ENCODE measurements at regions not wholly inside any gene's neighbourhood (a gene's known extent, or its start where the extent isn't known, plus 50 kb on each side); places are given as distances from the start of the nearest gene placed in this dataset.
A peak's percentile ranks its signal among the peaks of the same experiment; 100 is the strongest.
"Not testable (repeated sequence)": the region's sequence is repeated elsewhere in the genome, so short reads cannot be mapped to it uniquely, and the experiment has no call there.

DNA sequence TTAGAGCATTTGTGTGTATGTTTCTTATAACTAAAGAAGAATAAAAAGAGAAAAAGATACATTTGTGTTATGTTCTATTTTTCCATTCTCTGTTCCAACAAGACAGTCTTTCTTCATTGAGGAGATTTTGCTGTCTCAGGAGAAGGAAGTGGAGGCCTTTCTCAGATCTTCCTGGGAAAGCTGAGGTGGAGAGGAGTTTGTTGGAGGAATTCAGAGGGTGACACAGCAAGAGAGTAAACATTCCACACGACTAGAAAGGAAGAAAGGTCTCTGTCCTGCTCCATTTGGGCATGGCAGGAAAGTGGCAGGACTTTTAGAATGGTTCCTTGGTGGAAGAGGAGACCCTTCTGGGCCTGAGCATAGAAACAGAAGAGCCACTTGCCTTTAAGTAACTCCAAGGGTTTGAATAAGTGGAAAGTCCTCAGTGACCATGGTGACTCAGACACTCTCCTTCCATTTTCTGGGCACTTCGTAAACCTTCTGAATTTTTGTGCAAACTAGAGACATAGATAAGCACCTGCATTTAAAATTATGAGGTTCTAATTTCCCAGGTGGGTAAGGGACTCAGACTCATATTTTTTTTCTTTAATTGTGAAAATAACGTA, 52.3 kb upstream of the COL5A2 start:
- DNase-seq (ENCODE audit: low spot score), result peak; percentile 20

DNA sequence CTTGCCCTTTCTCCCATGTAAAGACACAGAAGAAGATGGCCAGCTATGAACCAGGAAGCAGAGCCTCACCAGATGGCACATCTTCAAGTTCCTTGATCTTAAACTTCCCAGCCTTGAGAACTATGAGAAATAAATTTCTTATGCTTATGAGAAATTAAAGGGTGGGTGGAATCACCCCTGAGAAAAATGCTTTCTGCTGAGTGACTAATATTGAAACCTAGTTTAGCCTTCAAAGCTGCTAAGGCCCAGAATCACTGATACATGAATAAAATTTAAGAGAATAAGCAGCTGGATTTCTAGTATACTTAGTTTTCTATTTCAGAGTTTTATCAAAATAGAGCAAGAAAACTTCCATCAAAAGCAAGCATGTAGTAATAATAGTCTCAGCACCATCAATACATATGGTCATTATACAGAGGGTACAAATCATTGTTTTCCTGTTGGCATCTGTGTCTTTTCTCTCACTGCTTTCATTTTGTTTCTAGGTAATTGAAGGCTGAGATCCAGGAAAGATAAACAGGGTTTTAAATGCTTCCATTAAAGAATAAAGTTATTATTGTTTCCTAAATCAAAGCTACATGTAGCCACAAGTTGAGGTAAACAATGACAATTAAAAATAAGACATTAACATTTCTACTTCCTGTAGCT, 53.3 kb upstream of the COL5A2 start:
- no peak for DNase-seq (ENCODE audit: low spot score)

DNA sequence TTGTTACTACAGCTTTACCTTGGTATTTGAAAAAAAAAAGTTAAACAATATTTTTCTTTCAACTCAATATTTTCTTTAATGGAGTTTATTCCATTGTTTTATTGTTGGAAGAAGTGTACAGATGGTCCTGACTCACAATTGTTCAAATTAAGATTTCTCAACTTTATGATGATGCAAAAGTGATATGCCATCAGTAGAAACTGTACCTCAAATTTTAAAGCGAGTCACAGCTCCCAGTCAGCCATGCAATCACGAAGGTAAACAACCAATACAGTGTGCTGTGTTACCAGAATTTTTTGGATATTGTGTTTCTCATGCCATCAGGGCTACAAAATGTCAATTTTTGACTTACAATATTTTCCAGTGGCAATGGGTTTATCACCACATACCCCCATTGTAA, 54.0 kb upstream of the COL5A2 start:
- DNase-seq (ENCODE audit: low spot score), result no peak

DNA sequence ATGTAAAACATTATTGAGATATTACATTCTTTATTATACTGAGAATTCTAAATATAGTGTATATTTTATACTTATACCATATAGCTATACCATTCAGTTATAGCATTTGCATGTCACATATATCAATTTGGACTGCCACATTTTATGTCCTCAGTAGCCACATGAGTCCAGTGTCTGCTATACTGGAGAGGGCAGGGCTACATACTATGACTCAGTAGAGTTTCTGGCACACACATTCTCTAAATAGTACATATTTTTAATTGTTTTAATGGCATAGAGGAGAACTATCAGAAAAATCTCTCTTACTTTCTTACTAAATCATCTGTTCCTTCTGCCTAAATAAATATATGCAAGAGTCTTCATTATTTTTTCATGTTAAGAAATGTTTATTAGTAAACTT, 55.4 kb upstream of the COL5A2 start:
- DNase-seq (ENCODE audit: low spot score), result no peak

DNA sequence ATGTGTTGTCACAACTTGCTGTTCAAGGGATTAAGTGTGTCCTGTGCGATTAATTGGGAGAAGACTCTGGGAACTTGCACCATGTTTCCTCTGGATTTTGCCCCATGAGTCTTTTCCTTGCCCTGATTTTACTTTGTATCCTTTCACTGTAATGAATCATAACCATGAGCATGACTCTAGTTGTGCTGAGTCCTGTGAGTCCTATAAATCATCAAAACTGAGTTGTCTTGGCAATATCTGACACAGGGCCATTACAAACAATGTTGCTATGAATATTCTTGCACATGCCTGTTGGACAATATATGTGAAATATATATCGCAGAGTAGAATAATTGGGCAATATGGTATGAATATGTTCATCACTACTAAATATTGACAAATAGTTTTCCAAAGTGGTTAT, 56.5 kb upstream of the COL5A2 start:
- DNase-seq (ENCODE audit: low spot score), result peak; percentile 62

DNA sequence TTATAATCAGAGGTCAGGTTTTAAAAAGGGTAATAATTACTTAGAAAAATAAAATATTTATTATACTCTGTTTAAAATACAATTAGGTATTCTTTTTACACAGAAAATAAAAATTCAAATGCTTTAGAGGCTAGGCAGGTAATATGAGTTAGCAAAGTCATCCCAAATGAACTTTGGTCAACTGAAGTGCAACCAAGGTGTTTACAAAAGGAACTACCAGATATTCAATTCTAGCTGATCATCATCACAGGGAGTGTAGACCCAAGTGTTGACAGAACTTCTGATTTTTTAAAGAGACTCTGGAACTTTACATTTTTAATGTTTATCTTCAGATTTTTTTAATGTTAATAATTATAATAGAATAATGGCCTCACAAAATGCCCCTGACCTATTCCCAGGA, 59.3 kb upstream of the COL5A2 start:
- DNase-seq (ENCODE audit: low spot score), result no peak

DNA sequence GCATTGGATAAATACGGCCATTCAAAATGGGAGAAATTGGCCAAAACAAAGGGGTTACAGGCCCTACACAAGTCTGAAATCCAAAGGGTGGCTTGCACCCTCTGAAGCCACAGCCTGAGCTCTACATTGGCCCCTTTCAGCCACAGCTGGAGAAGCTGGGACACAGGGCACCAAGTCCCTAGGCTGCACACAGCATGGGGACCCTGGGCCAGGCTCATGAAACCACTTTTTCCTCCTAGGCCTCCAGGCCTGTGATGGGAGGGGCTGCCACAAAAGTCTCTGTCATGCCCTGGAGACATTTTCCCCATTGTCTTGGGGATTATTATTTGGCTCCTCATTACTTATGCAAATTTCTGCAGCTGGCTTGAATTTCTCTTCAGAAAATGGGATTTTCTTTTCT, 64.3 kb upstream of the COL5A2 start:
- DNase-seq (ENCODE audit: low spot score), result not testable (repeated sequence)

DNA sequence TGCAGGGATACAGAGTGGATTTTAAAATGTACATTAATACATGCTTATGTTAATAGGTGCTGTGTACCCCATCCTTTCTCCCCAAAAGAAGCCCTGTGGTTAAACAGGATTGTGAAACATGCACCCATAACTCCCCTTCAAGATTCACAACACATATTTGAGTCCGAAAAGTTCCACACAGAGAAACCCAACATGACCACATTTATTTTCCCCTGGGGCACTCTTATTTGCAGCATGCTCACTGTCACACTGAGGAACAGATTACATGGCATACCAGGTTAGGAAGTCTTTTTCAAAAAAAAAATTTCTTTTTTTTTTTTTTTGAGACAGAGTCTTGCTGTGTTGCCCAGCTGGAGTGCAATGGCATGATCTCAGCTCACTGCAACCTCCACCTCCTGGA, 67.7 kb upstream of the COL5A2 start:
- no peak for DNase-seq (ENCODE audit: low spot score)

DNA sequence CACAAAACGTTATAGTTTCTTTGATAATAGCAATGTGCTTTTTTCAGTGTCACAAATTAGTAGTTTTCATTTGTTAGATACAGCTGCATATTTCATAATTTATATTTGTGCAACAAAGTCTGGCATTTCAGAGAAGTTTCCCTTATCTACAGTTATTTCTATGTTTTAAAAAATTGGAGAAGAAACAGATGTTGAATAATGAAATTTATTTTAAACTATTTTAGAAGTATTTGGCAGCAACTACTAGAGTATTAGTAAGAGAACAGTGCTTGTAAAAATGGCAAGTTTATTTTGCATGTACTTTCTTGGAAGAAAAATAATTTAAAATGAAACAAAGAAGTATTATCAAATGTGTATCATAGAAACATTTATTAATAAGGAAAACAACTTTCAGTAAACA, 68.6 kb upstream of the COL5A2 start:
- DNase-seq (ENCODE audit: low spot score), result no peak

DNA sequence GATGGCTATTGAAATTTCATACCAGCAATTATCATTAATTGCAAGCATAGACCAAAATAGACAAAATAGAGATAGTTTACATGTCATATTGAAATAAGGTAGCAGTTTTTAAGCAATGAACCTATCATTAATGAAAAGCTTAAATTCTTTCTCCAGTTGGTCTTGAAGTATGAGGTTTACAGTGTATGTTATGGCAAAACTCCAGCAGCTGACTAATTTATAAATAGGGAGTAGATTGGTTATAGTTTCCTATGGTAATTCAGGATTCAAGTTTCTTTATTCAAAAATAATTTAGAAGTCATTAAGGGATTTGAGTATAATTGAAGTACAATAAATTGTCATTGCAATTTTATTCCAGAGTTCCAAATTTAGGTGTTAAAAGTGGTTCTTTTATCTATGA, 69.6 kb upstream of the COL5A2 start:
- no peak for DNase-seq (ENCODE audit: low spot score)

DNA sequence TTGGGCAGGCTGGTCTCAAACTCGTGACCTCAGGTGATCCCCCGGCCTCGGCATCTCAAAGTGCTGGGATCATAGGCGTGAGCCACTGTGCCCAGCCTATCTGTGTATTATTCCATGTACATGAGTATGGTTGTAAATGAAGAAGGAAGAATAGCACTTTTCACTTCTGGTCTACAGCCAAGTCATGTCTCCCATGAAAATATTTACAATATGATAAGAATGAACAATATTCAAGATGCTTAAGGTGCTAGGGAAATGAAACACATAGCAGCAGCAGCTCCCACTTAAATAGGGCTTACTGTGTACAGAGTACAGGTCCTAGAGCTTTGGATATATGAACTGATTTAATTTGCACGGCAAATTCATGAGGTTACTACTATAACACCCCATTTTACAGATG, 70.3 kb upstream of the COL5A2 start:
- no peak for DNase-seq (ENCODE audit: low spot score)

DNA sequence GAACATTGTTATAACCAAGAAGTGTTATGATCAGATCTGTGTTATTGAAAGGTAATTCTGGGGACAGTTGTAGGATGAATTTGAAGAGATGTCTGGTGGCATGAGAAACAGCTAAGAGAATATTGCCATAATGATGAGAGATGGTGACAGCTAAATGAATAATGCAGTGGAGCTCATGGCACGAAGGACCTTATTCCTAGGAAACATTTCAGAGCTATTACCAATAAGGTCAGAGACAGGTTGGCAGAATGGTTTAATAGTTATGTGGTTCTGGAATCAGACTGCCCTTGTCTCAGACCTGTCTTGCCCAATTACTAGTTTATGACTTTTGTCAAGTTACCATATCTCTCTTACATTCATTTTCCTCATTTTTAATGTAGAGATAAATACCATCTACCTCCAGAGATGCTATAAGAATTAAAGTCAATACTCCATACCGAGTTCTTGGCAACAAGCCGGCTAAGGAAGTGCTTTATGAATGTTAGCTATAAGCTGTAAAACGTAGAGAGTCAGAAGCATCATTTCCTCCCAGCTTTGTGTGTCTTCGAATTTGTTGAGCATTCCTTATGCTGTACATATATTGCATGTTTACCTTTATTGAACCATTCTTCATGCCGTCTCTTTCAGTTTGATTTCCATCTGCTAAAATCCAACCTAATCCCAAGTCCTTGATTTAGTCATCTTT, 73.6 kb upstream of the COL5A2 start:
- DNase-seq (ENCODE audit: low spot score), result no peak

DNA sequence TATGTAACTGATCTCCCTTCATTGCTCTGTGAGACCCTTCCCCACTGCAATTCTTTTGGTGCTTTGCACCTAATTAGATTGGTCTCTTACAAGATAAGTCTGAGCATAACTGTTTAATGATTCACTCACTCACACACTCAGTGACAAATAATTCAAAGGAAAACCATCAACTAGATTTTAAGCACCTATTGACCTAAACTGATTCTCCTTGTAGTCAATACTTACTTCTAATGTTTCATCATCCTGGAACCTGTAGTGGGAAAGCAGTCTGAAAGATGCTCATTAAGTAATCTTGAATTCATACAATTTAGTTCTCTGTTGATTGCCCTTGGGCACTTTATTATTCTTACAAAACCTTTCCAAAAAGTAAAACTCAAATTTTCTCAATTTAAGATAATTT, 74.3 kb upstream of the COL5A2 start:
- peak; percentile 13 for DNase-seq (ENCODE audit: low spot score)

DNA sequence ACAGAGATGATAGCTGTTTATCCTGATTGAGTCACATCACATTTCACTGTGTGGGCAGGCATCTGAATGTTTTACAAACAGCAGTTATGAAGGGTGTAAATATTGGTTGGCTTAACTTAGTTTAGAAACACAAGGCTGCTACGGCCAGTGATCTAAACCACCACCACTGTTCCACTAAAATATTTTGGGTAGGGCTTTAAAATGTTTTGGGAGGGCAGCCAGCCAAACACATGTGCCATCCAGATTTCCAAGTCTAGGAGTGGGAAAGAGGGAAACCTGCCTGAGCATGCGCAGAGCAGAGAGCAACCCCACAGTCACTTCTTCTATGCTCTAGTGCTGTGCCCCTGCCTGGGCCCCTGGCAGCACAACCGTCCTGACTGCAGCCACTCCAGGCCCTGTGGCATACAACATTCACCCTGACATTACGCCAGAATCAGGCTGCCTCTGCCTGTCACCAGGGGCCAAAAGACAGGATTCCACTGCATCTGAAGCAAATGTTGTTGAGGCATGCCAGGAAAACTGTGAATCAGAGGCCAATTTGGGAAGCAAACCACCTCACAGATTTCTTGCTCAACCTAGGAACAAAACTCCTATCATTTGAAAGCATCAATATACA, 74.8 kb upstream of the COL5A2 start:
- DNase-seq (ENCODE audit: low spot score), result no peak

DNA sequence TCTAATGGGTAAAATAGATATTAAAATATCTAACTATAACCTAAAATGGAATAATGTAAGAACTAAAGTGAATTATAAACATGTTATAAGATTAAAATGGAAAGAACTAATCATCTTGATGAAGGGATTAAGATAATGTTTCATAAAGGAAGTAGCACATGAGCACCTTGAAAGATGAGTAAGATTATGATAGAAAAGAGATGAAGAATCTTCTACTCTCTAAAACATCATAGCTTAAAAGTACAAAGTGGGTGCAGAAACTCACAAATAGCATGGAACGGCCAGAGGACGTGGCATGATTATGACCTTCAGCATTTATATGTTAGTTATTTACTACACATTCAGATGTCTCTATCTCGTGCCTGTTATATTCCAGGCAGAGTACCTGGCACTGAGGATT, 76.2 kb upstream of the COL5A2 start:
- DNase-seq (ENCODE audit: low spot score), result no peak

DNA sequence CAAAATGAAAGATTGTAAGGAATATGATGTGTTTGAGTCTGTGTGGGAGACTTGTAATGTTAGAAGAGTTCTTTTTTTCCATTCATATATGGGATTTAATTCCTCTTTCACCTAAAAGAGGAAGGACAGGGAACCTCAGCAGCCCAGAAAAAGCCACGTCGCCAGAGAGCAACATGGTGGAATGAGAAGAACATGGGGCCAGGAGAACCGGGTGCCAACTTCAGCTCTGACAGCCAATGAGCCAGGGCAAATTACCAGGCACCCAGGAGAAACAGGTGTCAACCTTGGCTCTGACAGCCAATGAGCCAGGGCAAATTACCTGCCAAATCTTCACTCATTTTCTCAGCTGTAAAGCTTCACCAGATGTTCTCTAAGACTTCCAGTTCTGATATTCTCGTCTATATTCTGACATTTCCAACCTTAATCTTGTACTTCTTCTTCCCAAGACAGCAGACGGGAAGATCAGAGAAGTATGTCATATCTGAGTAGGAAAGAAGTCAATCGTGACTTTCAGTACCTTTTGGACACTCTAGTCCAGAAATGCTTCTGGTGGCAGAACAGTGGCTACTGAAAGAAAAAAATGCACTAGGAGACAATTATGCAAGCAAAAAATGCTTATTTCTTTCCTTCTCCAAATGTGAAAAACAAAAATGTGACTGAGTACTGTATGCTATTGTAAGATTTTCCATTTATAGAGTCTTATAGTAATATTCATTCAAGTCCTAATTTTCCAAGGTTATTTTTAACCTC, 79.2 kb upstream of the COL5A2 start:
- DNase-seq (ENCODE audit: low spot score), result no peak

DNA sequence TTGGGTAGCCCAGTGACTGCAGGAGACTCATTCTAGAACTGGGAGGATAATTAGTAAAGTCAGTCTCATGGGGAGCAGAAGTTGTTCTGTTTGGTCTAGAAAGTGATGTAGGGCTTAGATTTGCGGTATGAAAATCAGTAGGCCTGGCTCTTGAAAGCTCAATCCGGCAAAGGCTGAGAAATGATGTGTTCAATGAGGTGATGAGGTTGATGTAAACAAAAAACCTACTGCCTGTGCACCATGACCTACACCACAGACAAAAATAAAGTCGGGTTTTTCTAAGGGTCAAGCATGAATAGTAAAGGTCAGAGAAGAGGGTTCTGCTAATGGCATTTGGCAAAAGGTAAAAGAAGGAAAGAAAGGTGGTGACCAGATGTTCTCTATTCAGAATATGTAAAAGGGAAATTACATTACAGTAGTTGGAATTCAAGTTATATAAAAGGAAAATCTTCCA, 80.8 kb upstream of the COL5A2 start:
- DNase-seq (ENCODE audit: low spot score), result no peak

DNA sequence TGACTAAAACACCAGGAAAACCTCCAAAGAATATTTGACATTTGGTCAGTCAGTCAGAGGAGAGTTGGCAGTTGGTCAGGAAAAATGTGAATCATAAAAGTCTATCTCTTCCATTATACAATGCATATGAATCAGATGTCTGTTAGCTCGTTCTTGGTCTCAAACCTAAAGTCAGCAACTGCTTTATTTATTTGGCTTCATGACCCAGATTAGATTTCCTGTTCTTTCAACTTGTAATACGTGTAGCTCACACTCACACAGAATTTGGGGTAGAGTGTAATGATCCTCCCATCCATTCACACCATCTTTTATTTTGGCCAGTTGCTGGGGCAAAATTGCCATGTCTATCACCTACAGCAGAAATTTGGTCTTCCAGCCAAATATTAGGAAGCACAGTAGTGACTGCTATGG, 81.9 kb upstream of the COL5A2 start:
- DNase-seq (ENCODE audit: low spot score), result no peak

DNA sequence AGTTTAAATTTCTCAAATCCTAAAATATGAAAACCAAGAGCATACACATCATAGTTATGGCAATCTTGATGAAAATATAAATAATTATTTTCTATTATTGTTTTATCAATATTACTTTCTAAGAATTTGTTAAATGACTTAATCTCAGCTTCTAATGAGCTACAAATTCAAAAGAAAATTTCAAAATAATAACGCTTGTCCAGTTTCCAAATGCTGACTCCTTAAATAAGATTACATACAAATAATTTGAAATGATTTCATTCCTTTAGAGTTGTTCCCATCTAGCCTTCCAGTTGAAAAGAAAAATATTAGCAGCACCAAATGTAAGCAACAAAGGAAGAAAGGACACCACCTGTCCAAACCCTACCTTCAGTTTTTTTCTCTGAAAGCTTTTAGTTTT, 82.4 kb upstream of the COL5A2 start:
- DNase-seq (ENCODE audit: low spot score), result no peak

DNA sequence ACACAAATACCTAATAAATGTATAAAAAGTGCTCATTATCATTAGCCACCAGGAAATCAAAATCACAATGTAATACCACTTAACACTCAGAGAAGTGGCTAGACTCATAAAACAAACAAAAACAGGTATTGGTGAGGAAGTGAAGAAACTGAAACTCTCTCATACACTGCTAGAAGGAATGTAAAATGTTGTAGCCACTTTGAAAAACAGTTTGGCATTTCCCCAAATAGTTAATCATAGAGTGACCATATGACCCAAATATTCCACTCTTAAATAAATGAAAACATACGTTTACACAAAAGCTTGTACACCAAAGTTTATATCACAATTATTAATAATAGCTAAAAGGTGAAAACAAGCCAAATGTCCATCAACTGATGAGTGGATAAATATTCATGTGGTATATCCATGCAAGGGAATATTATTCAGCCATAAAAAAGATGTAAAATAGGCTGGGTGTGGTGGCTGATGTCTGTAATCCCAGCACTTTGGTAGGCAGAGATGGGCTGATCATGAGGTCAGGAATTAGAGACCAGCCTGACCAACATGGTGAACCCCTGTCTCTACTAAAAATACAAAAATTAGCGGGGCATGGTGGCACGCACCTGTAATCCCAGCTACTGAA, 86.2 kb upstream of the COL5A2 start:
- DNase-seq (ENCODE audit: low spot score), result no peak

DNA sequence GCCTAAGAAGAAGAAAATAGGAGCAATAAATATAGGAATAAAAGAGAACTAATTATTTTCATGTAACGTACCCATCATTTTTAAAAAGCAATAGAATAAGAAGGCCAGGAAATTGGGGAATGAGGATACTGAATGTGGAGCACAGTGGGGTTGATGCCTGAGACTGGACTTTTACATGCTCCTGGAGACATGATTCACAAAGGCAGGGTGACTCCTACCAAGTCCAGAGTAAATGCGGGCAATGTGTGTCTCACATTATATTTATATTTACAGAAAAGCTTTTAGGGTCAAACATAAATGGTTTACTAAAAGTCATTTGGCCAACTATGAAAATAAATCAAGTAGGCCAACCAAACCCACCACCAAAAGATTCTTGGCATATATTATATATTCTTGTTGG, 87.9 kb upstream of the COL5A2 start:
- DNase-seq (ENCODE audit: low spot score), result no peak

All from kidney tubule cell (primary cell).